ENCODE measurements at regions not wholly inside any gene's neighbourhood (a gene's known extent, or its start where the extent isn't known, plus 50 kb on each side); places are given as distances from the start of the nearest gene placed in this dataset.

- no peak for DNase-seq (ENCODE audit: low read depth)
These were observed 52.3 kb downstream of the PLEKHG1 start for GRCh38 chr6:150651808-150652470.

- no peak for DNase-seq (ENCODE audit: low read depth)
These were observed 53.3 kb downstream of the PLEKHG1 start for GRCh38 chr6:150652848-150653613.

DNA sequence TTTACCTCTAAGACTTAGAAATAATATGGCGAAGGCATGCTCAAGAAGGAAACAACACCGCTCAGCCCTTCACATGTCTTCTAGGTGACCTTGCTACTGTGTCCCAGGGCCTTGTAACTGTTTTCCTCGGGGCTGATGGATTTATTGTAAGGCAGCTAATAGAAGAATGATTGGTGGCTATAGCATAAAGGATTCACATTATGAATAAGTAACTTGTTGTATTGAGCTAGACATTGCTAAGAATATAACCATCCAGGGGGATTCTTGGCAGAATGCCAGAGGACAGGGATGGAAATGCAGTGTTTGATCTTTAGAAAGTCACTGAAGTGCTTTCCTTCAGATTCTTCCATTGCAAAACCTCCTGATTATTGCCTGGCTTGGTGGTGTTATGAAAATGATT lies 54.9 kb downstream of the PLEKHG1 start:
- no peak for DNase-seq (ENCODE audit: low read depth)

DNA sequence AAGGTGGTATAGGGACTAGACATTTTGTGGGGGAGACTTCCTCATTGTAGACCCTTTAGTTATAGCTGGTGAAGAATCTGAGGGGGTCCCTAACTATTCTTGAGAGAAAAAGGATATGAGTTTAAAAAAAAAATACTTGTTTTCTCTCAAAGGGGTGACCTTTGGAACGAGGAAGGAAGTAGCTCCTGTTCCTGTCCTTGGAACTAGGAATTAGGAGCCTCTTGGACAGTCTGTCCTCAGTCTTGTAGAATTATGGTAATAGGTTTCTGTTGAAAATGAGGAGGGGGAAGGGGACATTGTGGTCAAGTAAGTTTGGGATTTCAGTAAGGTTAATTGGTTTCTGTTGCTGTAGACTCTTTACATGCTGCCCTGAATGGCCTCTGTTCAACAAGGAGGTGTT lies 56.5 kb downstream of the PLEKHG1 start:
- no peak for DNase-seq (ENCODE audit: low read depth)

- no peak for DNase-seq (ENCODE audit: low read depth)
These were observed 58.7 kb downstream of the PLEKHG1 start for GRCh38 chr6:150658421-150658820.

- DNase-seq (ENCODE audit: low read depth): no peak
These were observed 59.5 kb downstream of the PLEKHG1 start for GRCh38 chr6:150659046-150659763.

DNA sequence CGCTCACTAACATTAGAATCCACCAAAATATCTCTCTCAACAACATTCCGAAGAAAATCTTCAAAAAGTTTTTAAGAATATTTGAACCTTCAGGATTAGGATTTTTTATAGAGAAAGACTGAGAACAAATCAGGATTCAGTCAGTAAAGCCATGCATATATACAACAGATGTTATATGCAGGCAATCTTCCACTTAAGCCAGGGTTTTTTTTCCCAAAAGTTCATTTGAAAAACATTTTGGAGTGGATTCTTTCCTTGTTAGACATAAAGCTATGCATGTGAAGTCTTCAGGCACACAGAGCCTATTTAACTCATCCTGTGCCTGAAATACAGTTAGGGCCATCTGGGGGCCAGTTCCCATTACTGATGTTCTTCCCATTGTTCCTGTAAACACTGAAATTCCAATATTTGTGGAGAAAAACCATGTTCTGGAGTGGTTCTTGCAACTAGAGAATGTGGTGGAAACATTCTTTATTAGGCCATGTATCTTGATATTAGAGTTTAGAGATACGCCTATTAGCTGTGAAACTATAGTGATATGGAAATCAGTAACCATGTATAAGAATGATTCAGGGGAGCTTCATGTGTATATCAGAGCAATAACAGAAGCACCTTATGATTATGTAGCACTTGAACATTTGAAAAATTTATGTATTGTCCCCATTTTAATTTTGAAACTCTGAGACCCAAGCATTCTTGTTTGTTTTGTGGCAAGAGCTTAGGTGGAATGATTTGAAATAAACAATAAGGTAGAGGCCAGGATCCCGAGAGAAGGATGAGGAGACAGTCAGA lies 61.7 kb downstream of the PLEKHG1 start:
- DNase-seq (ENCODE audit: low read depth): no peak

DNA sequence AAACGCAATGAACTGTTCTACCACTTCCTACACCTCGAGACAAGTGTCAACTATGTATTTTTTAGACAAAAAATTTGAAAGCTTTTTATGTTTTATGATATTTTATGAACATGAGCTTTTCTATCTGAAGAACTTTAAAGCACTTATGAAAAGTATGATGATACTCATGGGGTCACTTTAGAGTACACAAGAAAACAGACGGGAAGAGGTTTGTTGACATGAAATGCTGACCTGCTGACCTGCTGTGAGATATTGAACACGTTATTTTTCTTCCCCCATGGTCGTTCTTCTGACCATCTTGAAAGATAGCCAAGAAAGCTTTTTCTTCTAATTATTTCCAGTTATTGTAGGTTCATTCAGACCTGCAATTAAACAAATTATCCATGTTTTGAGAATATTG lies 63.1 kb downstream of the PLEKHG1 start:
- no peak for DNase-seq (ENCODE audit: low read depth)

DNA sequence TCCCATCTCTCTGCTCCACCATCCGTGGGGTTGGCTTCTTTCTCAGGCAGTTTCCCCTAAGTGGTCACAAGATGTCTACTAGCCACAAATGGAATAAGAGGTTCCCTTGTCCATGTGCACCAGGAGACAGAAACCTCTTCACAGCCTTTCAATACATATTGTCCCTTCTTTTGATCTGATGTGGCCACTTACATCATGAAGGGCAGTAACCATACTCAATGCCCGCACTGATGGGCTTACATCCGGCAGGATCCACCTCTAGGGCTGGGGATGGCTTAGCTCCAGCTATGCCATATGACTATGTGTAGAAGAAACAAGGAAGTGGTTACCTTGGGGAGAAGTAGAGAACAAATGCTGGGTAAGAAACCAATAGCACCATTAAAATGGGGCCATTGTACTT lies 64.4 kb downstream of the PLEKHG1 start:
- DNase-seq (ENCODE audit: low read depth): no peak

- no peak for DNase-seq (ENCODE audit: low read depth)
These were observed 66.4 kb downstream of the PLEKHG1 start for GRCh38 chr6:150666071-150666470.

DNA sequence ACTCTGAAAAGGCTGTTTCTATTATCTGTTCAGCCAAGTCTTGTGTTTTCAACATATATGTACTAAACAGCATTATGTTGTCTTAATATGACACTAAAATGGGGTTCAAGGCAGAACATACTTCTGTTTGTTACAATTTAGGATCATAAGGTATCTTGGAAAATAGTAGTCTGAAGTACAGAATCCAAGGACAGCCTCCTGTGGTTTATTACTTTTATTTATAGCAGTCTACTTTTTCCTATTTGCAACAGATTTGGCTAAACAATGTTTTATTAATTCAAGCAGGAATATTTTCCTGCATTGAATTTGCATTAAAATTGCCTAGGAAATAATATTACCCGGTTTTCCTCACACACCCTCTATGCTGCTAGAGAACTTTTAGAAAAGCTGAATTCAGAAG lies 67.7 kb downstream of the PLEKHG1 start:
- DNase-seq (ENCODE audit: low read depth): no peak

GRCh38 chr6:150667977-150668716 lies 68.5 kb downstream of the PLEKHG1 start:
- DNase-seq (ENCODE audit: low read depth): peak; percentile 50

DNA sequence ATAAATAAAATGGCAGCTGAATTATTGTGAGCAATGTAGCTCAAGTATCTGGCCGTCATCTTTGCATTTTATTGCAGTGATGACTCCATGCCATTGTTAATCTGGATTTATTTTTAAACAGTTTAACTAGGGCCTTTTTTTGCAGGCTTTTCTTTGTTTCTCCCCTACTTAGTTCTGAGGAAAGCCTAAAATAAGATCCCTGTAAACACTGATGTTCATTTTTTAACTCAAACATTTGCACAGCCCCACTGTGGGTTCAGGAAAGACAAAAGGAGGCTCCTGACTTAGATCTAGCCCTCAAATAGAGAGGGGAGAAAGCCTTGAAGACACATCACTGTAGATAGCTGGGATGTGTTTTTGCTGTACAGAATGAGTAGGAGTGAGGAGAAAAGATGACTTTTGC lies 69.2 kb downstream of the PLEKHG1 start:
- DNase-seq (ENCODE audit: low read depth): no peak

DNA sequence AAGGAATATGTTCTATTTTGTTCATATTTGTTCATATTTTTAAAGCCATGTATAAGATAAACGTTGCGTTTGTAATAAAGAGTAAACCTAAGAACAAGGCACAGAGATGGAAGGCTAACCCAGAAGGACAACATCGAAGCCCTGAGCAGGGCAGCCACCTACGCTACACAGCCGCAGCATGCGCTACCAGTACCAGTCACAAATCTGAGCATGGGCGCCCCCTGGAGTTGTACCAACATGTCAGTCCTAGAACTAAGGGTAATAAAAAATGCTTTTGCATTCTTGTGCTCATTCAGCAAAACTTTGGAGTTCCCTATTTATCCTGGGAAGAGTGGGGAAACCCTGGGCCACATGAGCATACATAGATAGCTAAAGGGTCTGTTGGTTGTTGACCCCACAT lies 70.6 kb downstream of the PLEKHG1 start:
- DNase-seq (ENCODE audit: low read depth): no peak

GRCh38 chr6:150672800-150673199 lies 73.1 kb downstream of the PLEKHG1 start:
- DNase-seq (ENCODE audit: low read depth): no peak

DNA sequence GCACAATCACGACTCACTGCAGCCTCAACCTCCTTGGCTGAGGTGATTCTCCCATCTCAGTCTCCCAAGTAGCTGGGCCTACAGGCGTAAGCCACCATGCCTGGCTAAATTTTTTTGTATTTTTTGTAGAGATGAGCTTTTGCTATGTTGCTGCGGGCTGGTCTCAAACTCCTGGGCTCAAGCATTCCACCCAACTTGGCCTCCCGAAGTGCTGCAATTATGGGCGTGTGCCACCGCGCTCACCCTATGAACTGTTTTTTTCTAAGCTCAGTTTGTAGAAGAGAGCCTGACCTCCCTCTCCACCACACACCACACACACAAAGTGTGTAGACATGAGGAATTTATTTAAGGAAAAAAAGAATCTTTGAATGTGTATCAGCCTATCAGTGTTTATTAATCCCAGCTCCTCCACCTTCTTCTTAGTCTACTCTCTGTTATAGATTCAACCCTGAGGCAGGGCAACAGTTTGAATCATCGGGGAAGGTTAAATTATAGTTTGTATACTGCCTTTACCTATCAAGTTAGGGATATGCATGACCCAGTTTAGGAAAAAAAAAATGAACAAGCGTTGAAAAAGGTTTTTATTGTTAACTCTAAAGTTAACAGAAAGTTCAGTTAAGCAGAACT lies 74.1 kb downstream of the PLEKHG1 start:
- no peak for DNase-seq (ENCODE audit: low read depth)

GRCh38 chr6:150676344-150676743 lies 76.7 kb downstream of the PLEKHG1 start:
- no peak for DNase-seq (ENCODE audit: low read depth)

DNA sequence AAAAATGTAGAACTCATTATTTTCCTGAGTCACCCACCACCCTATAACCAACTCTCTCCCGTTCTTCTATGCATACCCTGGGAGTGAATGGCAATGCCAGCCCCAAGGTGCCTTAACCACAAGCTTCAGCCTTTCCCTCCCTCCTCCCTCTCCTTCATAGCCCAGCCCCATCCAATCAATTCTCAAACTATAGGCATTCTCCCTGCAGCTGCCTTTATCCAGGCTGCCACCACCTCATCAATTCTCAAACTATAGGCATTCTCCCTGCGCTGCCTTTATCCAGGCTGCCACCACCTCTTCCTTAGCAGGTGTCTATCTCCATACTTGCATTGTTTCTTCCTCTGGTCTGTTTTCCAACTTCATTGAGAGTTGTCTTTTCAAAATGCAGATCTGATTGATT lies 77.1 kb downstream of the PLEKHG1 start:
- DNase-seq (ENCODE audit: low read depth): no peak

DNA sequence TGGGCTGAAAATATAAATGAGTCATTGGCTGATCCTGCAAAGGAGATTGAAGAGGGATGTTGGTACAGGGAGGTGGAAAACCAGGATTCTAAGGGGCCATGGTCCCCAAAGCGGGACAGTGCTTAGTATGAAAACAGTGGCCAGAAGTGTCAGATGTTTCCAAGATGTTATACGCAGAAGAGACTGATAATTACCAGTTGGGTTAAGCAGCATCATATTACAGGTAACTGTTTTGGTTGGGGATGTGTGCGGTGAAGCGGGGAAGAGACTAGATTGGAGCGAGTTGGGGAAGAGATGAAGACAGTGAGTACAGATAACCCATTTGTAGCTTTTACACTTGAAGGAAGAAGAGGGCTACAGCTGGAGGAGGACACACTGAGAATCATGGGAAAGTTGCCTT lies 80.8 kb downstream of the PLEKHG1 start:
- DNase-seq (ENCODE audit: low read depth): no peak

DNA sequence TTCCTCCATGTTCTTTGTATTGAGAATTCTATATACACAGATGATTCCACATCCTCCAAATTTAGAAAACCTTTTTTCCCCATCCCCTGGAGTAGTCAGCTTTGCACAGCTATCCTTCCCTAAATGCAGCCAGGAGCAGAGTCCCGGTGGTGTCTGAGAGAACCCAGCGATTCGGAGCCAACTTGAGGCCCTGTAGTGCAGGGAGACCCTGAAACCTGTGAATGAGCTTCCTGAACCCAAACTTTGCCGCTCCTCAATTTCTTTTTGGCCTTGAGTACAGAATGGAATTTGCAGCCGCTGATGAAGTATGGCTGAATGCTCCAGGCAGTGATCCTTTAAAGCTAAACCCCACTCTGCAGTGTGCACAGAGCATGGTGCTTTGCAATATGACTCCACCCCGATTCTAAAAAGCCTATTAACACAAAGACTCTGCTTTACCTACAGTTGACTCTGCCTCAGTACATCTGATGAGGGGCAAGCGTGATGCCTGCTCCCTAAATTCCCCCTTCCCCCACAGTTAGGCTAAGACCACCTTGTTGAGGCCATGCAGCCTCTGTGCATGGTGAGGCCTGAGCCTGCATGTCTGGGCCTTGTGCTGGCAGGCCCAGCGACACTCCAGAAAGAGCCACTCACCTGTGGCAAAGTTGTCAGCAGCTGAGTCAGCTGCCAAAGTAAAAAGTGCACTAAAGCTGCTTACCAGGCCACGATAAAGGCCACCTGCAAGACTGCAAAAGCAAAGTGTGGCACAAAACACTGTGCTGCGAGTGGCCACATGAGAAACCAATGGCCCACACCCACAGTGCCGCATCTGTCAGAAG lies 82.1 kb downstream of the PLEKHG1 start:
- no peak for DNase-seq (ENCODE audit: low read depth)

Data from LHCN-M2 (cell line).